Esophagus muscularis mucosa (tissue), 4 donors: ENCODE measurements at regions not wholly inside any gene's neighbourhood (a gene's known extent, or its start where the extent isn't known, plus 50 kb on each side); places are given as distances from the start of the nearest gene placed in this dataset.

Source experiments
- DNase-seq: peaks from one replicate; pipeline ENCODE4 v3.0.0-alpha.2; 2017; ENCODE audit errors: extremely low spot score
- H3K27ac ChIP-seq, 4 donors: fragments of 200-600 bp; sonication (generic); replicated peaks in 1 of 4; 1 replicate in 3 of 4; 2 replicates in 1 of 4; pipeline ENCODE4 v1.5.1; 2016 to 2019; ENCODE audit warnings: mild to moderate bottlenecking in 1 of 4
- H3K27me3 ChIP-seq, 4 donors: fragments of 200-600 bp; sonication (generic); one replicate each; pipeline versions ENCODE4 v1.5.1 to v1.6.0; 2016 to 2019
- H3K36me3 ChIP-seq, 4 donors: fragments of 200-600 bp; sonication (generic); one replicate each; pipeline ENCODE4 v1.5.1; 2016 to 2019
- H3K4me1 ChIP-seq, 4 donors: fragments of 200-600 bp; sonication (generic); one replicate each; pipeline ENCODE4 v1.5.1; 2016 to 2019
- H3K4me3 ChIP-seq, 4 donors: fragments of 200-600 bp; sonication (generic); 1 replicate in 2 of 4; 2 replicates in 2 of 4; pipeline ENCODE4 v1.5.1; 2016 to 2019; ENCODE audit warnings: mild to moderate bottlenecking in 4 of 4, moderate library complexity in 1 of 4
- H3K9me3 ChIP-seq, 4 donors: fragments of 200-600 bp; sonication (generic); 1 replicate in 3 of 4; 2 replicates in 1 of 4; pipeline ENCODE4 v1.5.1; 2016 to 2019
- CTCF ChIP-seq, 3 experiments: fragments of 200-600 bp in 2 of 3; fragments of 450-650 bp in 1 of 3; sonication (generic) in 2 of 3; IDR thresholded peaks; one replicate each; pipeline ENCODE4 v1.5.1; 2017 to 2019; ENCODE audit warnings: antibody characterized with exemption in 3 of 3, mild to moderate bottlenecking in 2 of 3, moderate library complexity in 1 of 3
- EP300 ChIP-seq: sonication (generic); formaldehyde crosslinking; IDR thresholded peaks from one replicate; pipeline ENCODE4 v1.6.1; 2017; ENCODE audit warnings: antibody characterized with exemption
- POLR2A ChIP-seq: fragments of 450-650 bp; IDR thresholded peaks from one replicate; pipeline ENCODE4 v1.6.1; 2017; ENCODE audit warnings: antibody characterized with exemption, moderate library complexity, mild to moderate bottlenecking, low read depth
- POLR2AphosphoS5 ChIP-seq, 2 donors: sonication (generic); formaldehyde crosslinking; IDR thresholded peaks; one replicate each; pipeline ENCODE4 v1.6.1; 2017; ENCODE audit warnings: antibody characterized with exemption in 2 of 2
- WGBS: methylation state at CpG from one replicate; pipeline ENCODE4 v1.1.5; 2018; 5-methylcytosine and 5-hydroxymethylcytosine counted together
- intact Hi-C: fragments of 100-400 bp; cut with DNase I; formaldehyde crosslinking; loops from one replicate; pipeline ENCODE4 v1.15.1; 2023

- Histone ChIP-seq H3K27ac (no peak overlapping the region), H3K4me1 (no peaks in the 10 kb centered on the region), H3K27me3 (no peaks in the 10 kb centered on the region), H3K4me3 (no peak overlapping the region), H3K9me3 (no peaks in the 10 kb centered on the region), H3K36me3 (no peaks in the 10 kb centered on the region)
- intact Hi-C loops = no loop called here
- DNase-seq = no peak
- 73% methylated on average over 4 of the region's 4 CpGs for WGBS
- TF ChIP-seq EP300 = no peak
- no peak for TF ChIP-seq POLR2AphosphoS5 (IDR thresholded peaks at IDR 0.05)
- no peak for TF ChIP-seq CTCF (IDR thresholded peaks at IDR 0.05)
- no peak for TF ChIP-seq POLR2A
Measured at GRCh38 chr7:145193951-145194350, 358.1 kb upstream of the TPK1 start.

GRCh38 chr7:145184956-145185355 is 349.1 kb upstream of the TPK1 start:
- DNase-seq = no peak
- H3K36me3 ChIP-seq = no peaks in the 10 kb centered on the region
- TF ChIP-seq CTCF (IDR thresholded peaks at IDR 0.05) (no peak), POLR2AphosphoS5 (IDR thresholded peaks at IDR 0.05) (no peak), POLR2A (no peak), EP300 (no peak)
- no peak overlapping the region for H3K27ac ChIP-seq
- no peaks in the 10 kb centered on the region for H3K4me1 ChIP-seq
- WGBS = 83% methylated on average over 2 of the region's 2 CpGs
- no peaks in the 10 kb centered on the region for H3K27me3 ChIP-seq
- intact Hi-C loops = no loop called here
- H3K9me3 ChIP-seq = no peaks in the 10 kb centered on the region
- H3K4me3 ChIP-seq = no peak overlapping the region

GRCh38 chr7:145183069-145183468 is 347.2 kb upstream of the TPK1 start:
- H3K27me3 ChIP-seq = no peaks in the 10 kb centered on the region
- H3K4me3 ChIP-seq = no peak overlapping the region
- no peaks in the 10 kb centered on the region for H3K4me1 ChIP-seq
- DNase-seq = no peak
- TF ChIP-seq EP300 (no peak), CTCF (IDR thresholded peaks at IDR 0.05) (no peak), POLR2A (no peak), POLR2AphosphoS5 (IDR thresholded peaks at IDR 0.05) (no peak)
- H3K27ac ChIP-seq = no peak overlapping the region
- H3K36me3 ChIP-seq = no peaks in the 10 kb centered on the region
- WGBS = 47% methylated on average over 4 of the region's 4 CpGs
- H3K9me3 ChIP-seq = no peaks in the 10 kb centered on the region
- intact Hi-C loops = no loop called here

GRCh38 chr7:145175366-145175765 is 339.5 kb upstream of the TPK1 start:
- 61% methylated on average over 2 of the region's 2 CpGs for WGBS
- Histone ChIP-seq H3K27ac (no peak overlapping the region), H3K36me3 (no peaks in the 10 kb centered on the region), H3K27me3 (no peaks in the 10 kb centered on the region), H3K9me3 (no peaks in the 10 kb centered on the region), H3K4me1 (no peaks in the 10 kb centered on the region), H3K4me3 (no peak overlapping the region)
- DNase-seq = no peak
- TF ChIP-seq CTCF (IDR thresholded peaks at IDR 0.05) = no peak
- TF ChIP-seq POLR2A = no peak
- no peak for TF ChIP-seq EP300
- TF ChIP-seq POLR2AphosphoS5 (IDR thresholded peaks at IDR 0.05) = no peak
- intact Hi-C loops = no loop called here

- no peak overlapping the region for H3K27ac ChIP-seq
- H3K4me1 ChIP-seq = no peaks in the 10 kb centered on the region
- intact Hi-C loops = no loop called here
- no peak for DNase-seq
- no peaks in the 10 kb centered on the region for H3K36me3 ChIP-seq
- no peak overlapping the region for H3K4me3 ChIP-seq
- 48% methylated on average over 3 of the region's 3 CpGs for WGBS
- H3K9me3 ChIP-seq = no peaks in the 10 kb centered on the region
- H3K27me3 ChIP-seq = no peaks in the 10 kb centered on the region
- TF ChIP-seq CTCF (IDR thresholded peaks at IDR 0.05) (no peak), POLR2AphosphoS5 (IDR thresholded peaks at IDR 0.05) (no peak), EP300 (no peak), POLR2A (no peak)
Measured at GRCh38 chr7:145169908-145170307, 334.1 kb upstream of the TPK1 start.
